Upper lobe of left lung (tissue), 4 donors: ENCODE measurements at regions not wholly inside any gene's neighbourhood (a gene's known extent, or its start where the extent isn't known, plus 50 kb on each side); places are given as distances from the start of the nearest gene placed in this dataset.

Experiments
- CTCF ChIP-seq, 6 experiments: fragments of 450-650 bp in 4 of 6; fragments of 200-600 bp in 2 of 6; sonication (generic) in 2 of 6; IDR thresholded peaks; one replicate each; pipeline ENCODE4 v1.5.1; 2016 to 2019; ENCODE audit warnings: antibody characterized with exemption in 6 of 6
- EP300 ChIP-seq, 4 donors: sonication (generic); formaldehyde crosslinking; IDR thresholded peaks; one replicate each; pipeline ENCODE4 v1.5.1; 2017; ENCODE audit warnings: antibody characterized with exemption in 4 of 4, control low read depth in 2 of 4
- POLR2AphosphoS5 ChIP-seq, 2 donors: sonication (generic); formaldehyde crosslinking; IDR thresholded peaks; one replicate each; pipeline ENCODE4 v1.5.1; 2017; ENCODE audit warnings: antibody characterized with exemption in 2 of 2

GRCh38 chr2:6052649-6053048, 360.5 kb downstream of the SOX11 start:
- TF ChIP-seq EP300 (IDR thresholded peaks at IDR 0.05) (no peak), CTCF (IDR thresholded peaks at IDR 0.05) (no peak), POLR2AphosphoS5 (IDR thresholded peaks at IDR 0.05) (no peak)
